GM12864 (cell line): ENCODE measurements at regions not wholly inside any gene's neighbourhood (a gene's known extent, or its start where the extent isn't known, plus 50 kb on each side); places are given as distances from the start of the nearest gene placed in this dataset.
A peak's percentile ranks its signal among the peaks of the same experiment; 100 is the strongest.

Experiments
- DNase-seq: peaks from one replicate; pipeline ENCODE4 v3.0.0-alpha.2; 2011; ENCODE audit warnings: low read depth
- H3K4me3 ChIP-seq: 2 replicates; pipeline ENCODE4 v1.5.1; 2011; ENCODE audit warnings: mild to moderate bottlenecking, low read depth, low read length, control low read depth
- CTCF ChIP-seq: IDR thresholded peaks from 2 replicates; pipeline ENCODE4 v1.5.1; 2011; ENCODE audit warnings: low read depth, mild to moderate bottlenecking, moderate library complexity, low read length, control low read depth, inconsistent platforms; ENCODE audit errors: missing control alignments

- no peak for DNase-seq
- H3K4me3 ChIP-seq = no peak overlapping the region
- no peak for TF ChIP-seq CTCF
Observed at GRCh38 chr17:56707312-56708219, 114.1 kb downstream of the NOG start.

GRCh38 chr17:56708220-56708558 is 114.7 kb downstream of the NOG start:
- TF ChIP-seq CTCF = no peak
- DNase-seq = no peak
- H3K4me3 ChIP-seq = no peak overlapping the region

GRCh38 chr17:56708670-56709410 is 115.3 kb downstream of the NOG start:
- H3K4me3 ChIP-seq = no peak overlapping the region
- no peak for TF ChIP-seq CTCF
- no peak for DNase-seq

- no peak overlapping the region for H3K4me3 ChIP-seq
- no peak for TF ChIP-seq CTCF
- DNase-seq = no peak
Observed at GRCh38 chr17:56710986-56711385, 117.5 kb downstream of the NOG start.

- TF ChIP-seq CTCF = peak; percentile 76
- H3K4me3 ChIP-seq = no peak overlapping the region
- peak; percentile 34 for DNase-seq
Observed at GRCh38 chr17:56715613-56716357, 117.9 kb downstream of the C17orf67 start.

- H3K4me3 ChIP-seq = no peak overlapping the region
- no peak for DNase-seq
- TF ChIP-seq CTCF = no peak
Observed at GRCh38 chr17:56717471-56717870, 116.2 kb downstream of the C17orf67 start.
